HG03097 (cell line): ENCODE measurements at regions not wholly inside any gene's neighbourhood (a gene's known extent, or its start where the extent isn't known, plus 50 kb on each side); places are given as distances from the start of the nearest gene placed in this dataset.

Experiments used
- ATAC-seq: cut with Tn5 transposase; IDR thresholded peaks from one replicate; pipeline ENCODE4 v1.9.1; 2021; ENCODE audit not compliant: unreplicated experiment, low FRiP score

- no peak for ATAC-seq
Measured at GRCh38 chr10:85508159-85508558, 858.4 kb downstream of the GRID1 start.

GRCh38 chr10:85510682-85511081, 855.9 kb downstream of the GRID1 start:
- no peak for ATAC-seq

- no peak for ATAC-seq
Measured at GRCh38 chr10:85513436-85513835, 853.2 kb downstream of the GRID1 start.

GRCh38 chr10:85515316-85515715, 851.3 kb downstream of the GRID1 start:
- no peak for ATAC-seq

GRCh38 chr10:85524001-85524666, 842.5 kb downstream of the GRID1 start:
- ATAC-seq = no peak

GRCh38 chr10:85527616-85528317, 838.8 kb downstream of the GRID1 start:
- ATAC-seq = no peak

- no peak for ATAC-seq
Measured at GRCh38 chr10:85528318-85528652, 838.3 kb downstream of the GRID1 start.

GRCh38 chr10:85531706-85532105, 834.9 kb downstream of the GRID1 start:
- ATAC-seq = no peak

GRCh38 chr10:85532773-85533172, 833.8 kb downstream of the GRID1 start:
- ATAC-seq = no peak

- no peak for ATAC-seq
Measured at GRCh38 chr10:85535926-85536325, 830.7 kb downstream of the GRID1 start.

- ATAC-seq = no peak
Measured at GRCh38 chr10:85537561-85537960, 829.0 kb downstream of the GRID1 start.

GRCh38 chr10:85538601-85539000, 828.0 kb downstream of the GRID1 start:
- ATAC-seq = no peak

- ATAC-seq = no peak
Measured at GRCh38 chr10:85542152-85542551, 824.4 kb downstream of the GRID1 start.

GRCh38 chr10:85542936-85543730, 823.5 kb downstream of the GRID1 start:
- no peak for ATAC-seq

- no peak for ATAC-seq
Measured at GRCh38 chr10:85544956-85545355, 821.6 kb downstream of the GRID1 start.

- no peak for ATAC-seq
Measured at GRCh38 chr10:85545874-85546273, 820.7 kb downstream of the GRID1 start.

GRCh38 chr10:85547460-85548023, 819.1 kb downstream of the GRID1 start:
- ATAC-seq = no peak

- ATAC-seq = peak; percentile 80
Measured at GRCh38 chr10:85548034-85548433, 818.6 kb downstream of the GRID1 start.
